ENCODE measurements at regions not wholly inside any gene's neighbourhood (a gene's known extent, or its start where the extent isn't known, plus 50 kb on each side); places are given as distances from the start of the nearest gene placed in this dataset.

- Histone ChIP-seq H3K27me3 (no peaks in the 10 kb centered on the region), H3K4me2 (no peak overlapping the region), H3K36me3 (no peaks in the 10 kb centered on the region), H3F3A (ENCODE audit: low read depth) (no peaks in the 10 kb centered on the region), H3K4me3 (no peak overlapping the region), H3K79me2 (ENCODE audit: low read depth) (no peaks in the 10 kb centered on the region), H2AFZ (replicated peaks) (no peak overlapping the region), H3K27ac (no peak overlapping the region), H3K9me3 (ENCODE audit: low read depth) (no peaks in the 10 kb centered on the region), H3K9ac (no peak overlapping the region), H3K4me1 (no peaks in the 10 kb centered on the region), H4K20me1 (ENCODE audit: low read depth) (no peaks in the 10 kb centered on the region)
- Mint-ChIP-seq H3K9me3 (peaks cover 16% of the 10 kb centered on the region), H3K4me1 (peaks cover 17% of the 10 kb centered on the region), H3K27me3 (ENCODE audit: insufficient read depth, low read depth) (peaks cover 5% of the 10 kb centered on the region), H3K27ac (no peak overlapping the region), H3K4me3 (no peak overlapping the region), H3K36me3 (peaks cover 2% of the 10 kb centered on the region)
- no peak for DNase-seq (ENCODE audit: low spot score)
- no peak for TF ChIP-seq EZH2phosphoT487 (IDR thresholded peaks at IDR 0.05)
- TF ChIP-seq CTCF (IDR thresholded peaks at IDR 0.05), result no peak
- no peak for TF ChIP-seq EZH2 (IDR thresholded peaks at IDR 0.05)
Observed at GRCh38 chr10:3411044-3411443, 238.5 kb upstream of the PITRM1 start.

- Histone ChIP-seq H2AFZ (replicated peaks) (no peak overlapping the region), H3F3A (ENCODE audit: low read depth) (no peaks in the 10 kb centered on the region), H3K27ac (no peak overlapping the region), H3K9ac (no peak overlapping the region), H3K27me3 (no peaks in the 10 kb centered on the region), H3K4me3 (no peak overlapping the region), H3K79me2 (ENCODE audit: low read depth) (no peaks in the 10 kb centered on the region), H4K20me1 (ENCODE audit: low read depth) (no peaks in the 10 kb centered on the region), H3K9me3 (ENCODE audit: low read depth) (no peaks in the 10 kb centered on the region), H3K4me2 (no peak overlapping the region), H3K36me3 (no peaks in the 10 kb centered on the region), H3K4me1 (no peaks in the 10 kb centered on the region)
- H3K4me1 Mint-ChIP-seq, result peaks cover 14% of the 10 kb centered on the region
- no peak for TF ChIP-seq EZH2 (IDR thresholded peaks at IDR 0.05)
- no peak for TF ChIP-seq CTCF (IDR thresholded peaks at IDR 0.05)
- TF ChIP-seq EZH2phosphoT487 (IDR thresholded peaks at IDR 0.05), result no peak
- peaks cover 2% of the 10 kb centered on the region for H3K36me3 Mint-ChIP-seq
- peaks cover 16% of the 10 kb centered on the region for H3K9me3 Mint-ChIP-seq
- peaks cover 5% of the 10 kb centered on the region for H3K27me3 Mint-ChIP-seq (ENCODE audit: insufficient read depth, low read depth)
- no peak overlapping the region for H3K4me3 Mint-ChIP-seq
- no peak overlapping the region for H3K27ac Mint-ChIP-seq
- no peak for DNase-seq (ENCODE audit: low spot score)
Observed at GRCh38 chr10:3409928-3410327, 237.3 kb upstream of the PITRM1 start.

DNA sequence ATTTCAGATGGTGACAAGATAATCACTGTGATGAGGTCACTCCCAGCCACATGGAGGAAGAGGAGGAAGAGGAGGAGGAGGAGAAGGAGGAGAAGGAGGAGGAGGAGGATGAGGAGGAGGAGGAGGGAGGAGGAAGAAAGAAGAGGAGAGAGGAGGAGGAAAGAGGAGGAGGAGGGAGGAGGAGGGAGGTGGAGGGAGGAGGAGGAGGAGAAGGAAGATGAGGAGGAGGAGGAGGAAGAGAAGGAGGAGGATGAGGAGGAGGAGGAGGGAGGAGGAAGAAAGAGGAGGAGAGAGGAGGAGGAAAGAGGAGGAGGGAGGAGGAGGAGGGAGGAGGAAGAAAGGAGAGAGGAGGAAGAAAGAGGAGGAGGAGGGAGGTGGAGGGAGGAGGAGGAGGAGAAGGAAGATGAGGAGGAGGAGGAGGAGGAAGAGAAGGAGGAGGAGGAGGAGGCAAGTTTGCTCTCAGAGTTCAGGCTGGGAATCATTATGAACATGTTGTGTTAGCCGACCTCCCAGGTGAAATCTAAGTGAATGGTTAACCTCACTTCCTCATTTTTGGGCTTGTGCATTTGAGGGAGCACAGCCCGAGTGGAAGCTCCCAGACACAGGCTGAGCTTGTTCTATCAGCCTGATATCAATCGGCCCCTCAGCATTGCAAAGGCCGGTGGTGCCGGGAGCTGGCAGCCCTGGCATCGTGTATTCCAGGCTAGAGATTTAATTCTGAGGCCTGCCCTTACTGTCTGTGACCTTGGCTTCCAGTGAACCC, 236.2 kb upstream of the PITRM1 start:
- Histone ChIP-seq H3F3A (ENCODE audit: low read depth) (no peaks in the 10 kb centered on the region), H2AFZ (replicated peaks) (no peak overlapping the region)
- no peak for TF ChIP-seq EZH2phosphoT487 (IDR thresholded peaks at IDR 0.05)
- TF ChIP-seq EZH2 (IDR thresholded peaks at IDR 0.05), result no peak
- TF ChIP-seq CTCF (IDR thresholded peaks at IDR 0.05), result no peak

More for the DNA sequence above, 236.2 kb upstream of the PITRM1 start:
- Mint-ChIP-seq H3K4me3 (no peak overlapping the region), H3K27me3 (ENCODE audit: insufficient read depth, low read depth) (peaks cover 5% of the 10 kb centered on the region), H3K9me3 (peaks cover 13% of the 10 kb centered on the region), H3K36me3 (peaks cover 2% of the 10 kb centered on the region), H3K4me1 (peaks cover 2% of the 10 kb centered on the region), H3K27ac (no peak overlapping the region)
- Histone ChIP-seq H3K36me3 (no peaks in the 10 kb centered on the region), H3K9me3 (ENCODE audit: low read depth) (no peaks in the 10 kb centered on the region), H3K9ac (no peak overlapping the region), H4K20me1 (ENCODE audit: low read depth) (no peaks in the 10 kb centered on the region), H3K79me2 (ENCODE audit: low read depth) (no peaks in the 10 kb centered on the region), H3K4me1 (no peaks in the 10 kb centered on the region), H3K4me2 (no peak overlapping the region), H3K27me3 (no peaks in the 10 kb centered on the region), H3K27ac (no peak overlapping the region), H3K4me3 (no peak overlapping the region)
- DNase-seq (ENCODE audit: low spot score), result no peak

Measured in neural progenitor cell (in vitro differentiated cells).